Suppressor macrophage treated with lipopolysaccharide for 4 hours (primary cell): ENCODE measurements at regions not wholly inside any gene's neighbourhood (a gene's known extent, or its start where the extent isn't known, plus 50 kb on each side); places are given as distances from the start of the nearest gene placed in this dataset.

ENCODE experiments used
- DNase-seq: peaks from one replicate; pipeline ENCODE4 v3.0.0-alpha.2; 2020

DNA sequence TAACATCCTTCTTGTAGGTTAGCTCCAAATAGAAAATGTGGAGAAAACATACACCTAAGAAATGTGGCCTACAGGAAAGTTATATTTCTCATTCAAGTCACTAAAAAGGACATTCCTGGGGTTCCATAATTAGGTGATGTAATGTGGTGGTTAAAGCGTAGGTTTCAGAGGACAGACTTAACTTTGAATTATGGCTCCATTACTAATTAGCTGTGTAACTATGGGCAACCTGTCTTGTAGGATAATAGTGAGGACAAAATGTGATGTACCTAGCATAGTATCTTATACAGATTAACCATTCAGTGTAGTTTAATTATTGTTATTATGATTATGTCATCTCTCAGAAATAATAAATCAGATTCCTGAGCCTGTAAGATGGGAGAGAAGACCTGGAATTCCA lies 602.5 kb downstream of the TSN start:
- no peak for DNase-seq

DNA sequence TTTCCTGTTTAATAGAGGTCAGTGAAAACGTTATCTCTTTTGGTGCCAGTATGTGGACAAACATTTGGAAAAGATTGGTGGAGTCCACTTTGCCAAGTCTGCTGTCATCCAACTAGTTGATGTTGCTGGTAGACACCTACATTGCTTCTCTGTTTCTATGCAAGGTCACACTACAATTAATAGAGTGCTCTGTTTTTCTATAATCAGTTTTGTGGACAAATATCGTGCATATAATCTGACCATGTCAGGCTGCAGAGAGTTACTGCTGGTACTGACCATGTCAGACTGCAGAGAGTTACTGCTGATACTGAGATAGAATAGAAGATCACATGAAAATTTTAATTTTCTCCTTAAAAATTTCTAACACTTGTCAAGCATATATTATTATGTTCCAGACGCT lies 603.3 kb downstream of the TSN start:
- no peak for DNase-seq

DNA sequence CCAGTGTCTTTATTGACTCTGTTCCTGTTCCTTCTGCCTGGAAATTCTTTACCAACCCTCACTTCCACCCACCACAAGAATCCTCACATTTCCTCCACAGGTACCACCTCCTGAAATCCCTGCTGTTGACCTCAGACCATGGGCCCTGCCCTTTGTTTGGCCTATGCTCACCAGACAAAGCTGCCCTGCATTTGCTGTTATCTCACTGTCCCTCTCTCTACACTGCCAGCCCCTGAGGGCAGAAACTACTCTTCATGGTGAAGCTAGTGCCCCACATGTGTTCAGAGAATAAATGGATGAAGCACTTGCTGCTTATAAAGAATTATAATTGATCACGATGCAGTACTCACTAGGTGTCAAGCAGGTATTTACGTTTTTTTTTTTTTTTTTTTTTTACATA lies 608.4 kb downstream of the TSN start:
- no peak for DNase-seq

DNA sequence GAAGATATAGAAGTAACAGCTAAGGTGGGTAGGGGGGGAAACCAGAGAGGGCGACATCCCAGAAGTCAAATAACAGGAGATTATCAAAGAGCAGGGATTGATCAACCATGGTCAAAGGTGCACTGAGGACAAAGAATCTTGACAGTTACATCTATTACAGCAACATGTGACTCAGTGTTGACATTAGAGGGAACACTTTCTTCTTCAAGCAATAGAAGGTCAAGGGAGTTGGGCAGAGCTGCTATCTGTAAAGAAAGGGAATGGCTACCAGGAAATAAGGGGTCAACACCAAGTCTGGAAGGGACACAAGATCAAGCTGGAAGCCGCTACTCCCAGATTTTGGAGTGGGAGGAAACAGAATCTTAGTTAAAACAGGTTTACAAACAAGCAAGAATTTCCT lies 611.0 kb downstream of the TSN start:
- DNase-seq = no peak

DNA sequence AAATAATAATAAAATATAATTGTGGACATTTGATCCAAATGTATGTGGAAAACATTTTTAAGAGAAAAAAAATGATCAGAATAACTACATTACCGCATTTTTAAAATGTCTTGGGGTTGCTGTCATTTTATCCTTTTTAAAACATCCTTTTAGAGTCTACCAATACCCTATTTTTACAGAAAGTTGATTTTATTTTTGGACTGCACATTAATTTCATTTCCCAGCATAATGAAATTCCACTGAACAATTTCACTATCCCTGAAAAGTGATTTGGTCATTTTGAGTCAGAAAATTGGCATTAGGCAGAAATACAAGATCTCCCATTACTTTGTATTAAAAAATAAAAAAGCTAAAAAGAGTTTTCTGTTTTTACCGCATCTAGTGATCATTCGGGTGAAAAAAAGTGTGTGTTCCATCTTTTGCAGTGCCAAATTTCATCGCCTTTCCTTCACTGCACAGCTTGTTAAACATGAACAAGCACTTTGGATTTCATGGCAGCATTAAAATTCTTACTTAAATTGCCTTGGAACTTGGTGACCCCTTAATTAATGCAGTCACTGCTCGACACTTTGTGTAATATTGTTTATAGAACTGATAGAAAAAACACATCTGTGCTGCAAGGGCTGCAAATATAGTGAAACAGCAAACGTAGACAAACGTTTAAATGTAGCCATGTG lies 611.7 kb downstream of the TSN start:
- DNase-seq = no peak

DNA sequence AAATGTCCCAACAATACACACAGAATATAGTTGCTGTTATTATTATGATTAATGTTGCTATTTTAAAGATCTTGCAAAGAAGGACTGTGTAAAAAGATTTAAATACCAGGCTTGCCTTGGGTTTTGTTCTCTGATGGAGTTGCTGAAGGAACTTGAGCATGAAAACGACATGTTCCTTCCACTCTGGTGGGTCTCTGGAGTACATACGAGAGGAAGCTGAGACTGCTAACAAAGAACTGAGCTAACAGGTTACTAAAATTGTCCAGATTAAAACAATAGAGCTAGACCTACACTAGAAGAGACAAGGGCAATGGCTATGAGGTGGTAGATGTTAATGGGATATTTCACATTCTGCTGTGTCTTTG lies 612.2 kb downstream of the TSN start:
- no peak for DNase-seq

DNA sequence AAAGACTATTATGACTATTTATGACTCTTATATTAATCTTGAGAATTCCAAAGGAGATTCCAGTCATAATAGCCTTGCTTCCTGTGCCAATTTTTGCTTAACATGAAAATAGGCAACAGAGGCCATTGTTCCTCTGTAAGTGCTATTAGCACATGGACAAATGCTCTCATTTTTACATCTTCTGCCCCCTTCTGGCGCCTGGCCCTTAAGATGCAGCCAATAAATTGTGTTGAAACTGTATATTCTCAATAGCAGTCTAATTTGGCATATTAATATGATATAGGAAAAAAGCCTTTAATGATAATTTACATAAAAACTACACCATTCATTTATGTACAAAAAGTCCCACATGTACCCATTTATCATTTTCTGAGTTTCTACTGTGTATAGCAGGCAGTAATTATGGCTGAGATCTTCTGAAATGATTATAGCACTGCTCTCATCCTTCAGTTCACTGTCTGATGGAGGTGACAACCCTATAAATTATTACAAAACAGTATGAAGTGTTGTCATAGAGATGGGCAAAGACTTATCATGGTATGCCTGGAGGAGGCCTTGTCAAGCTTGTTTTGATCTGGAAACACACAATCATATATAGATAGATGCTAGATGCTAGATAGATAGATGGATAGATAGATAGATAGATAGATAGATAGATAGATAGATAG lies 613.3 kb downstream of the TSN start:
- DNase-seq = no peak

DNA sequence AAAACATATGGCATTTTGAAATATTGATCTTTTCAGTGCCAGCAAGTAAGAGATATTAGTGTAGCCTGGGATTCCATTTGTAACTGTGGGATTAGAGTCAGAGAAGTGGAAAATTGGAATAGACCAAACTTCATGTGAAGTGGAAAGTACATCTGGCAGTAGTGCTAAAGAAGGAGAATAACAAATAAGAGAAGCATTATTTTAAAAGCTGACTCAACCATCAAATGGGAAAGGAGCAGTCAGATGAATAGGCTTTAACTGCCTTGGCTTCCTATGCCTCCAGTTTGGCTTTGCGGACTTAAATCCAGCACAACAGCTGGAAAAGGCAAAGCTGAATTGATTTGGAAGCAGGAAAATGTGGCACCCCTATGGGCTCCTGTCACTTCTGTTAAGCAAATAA lies 623.1 kb downstream of the TSN start:
- no peak for DNase-seq

DNA sequence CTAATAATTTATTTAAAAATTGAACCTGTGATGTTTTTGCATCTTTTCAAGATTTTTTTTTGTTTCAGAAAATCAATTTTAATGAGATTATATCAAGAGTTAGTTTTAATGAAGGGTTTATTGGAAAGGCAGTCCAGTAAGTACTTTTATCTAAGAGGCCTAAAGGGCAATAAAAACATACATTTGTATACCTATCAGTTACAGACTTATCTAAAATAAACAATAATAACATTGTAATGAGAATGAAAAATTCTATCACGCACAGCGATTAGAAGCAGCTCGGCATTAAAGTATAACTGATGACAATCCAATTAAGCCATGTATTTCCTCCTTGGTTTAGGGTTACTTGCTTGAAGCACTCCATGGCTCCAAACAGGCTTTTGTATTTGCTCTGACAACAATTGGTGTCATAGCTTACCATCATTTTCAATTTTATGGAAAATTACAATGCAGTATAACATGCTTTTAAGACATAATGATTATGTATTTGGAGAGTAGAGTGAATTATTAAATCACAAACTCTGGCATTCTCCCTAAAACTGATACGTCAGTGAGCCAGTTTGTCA lies 629.4 kb downstream of the TSN start:
- no peak for DNase-seq

DNA sequence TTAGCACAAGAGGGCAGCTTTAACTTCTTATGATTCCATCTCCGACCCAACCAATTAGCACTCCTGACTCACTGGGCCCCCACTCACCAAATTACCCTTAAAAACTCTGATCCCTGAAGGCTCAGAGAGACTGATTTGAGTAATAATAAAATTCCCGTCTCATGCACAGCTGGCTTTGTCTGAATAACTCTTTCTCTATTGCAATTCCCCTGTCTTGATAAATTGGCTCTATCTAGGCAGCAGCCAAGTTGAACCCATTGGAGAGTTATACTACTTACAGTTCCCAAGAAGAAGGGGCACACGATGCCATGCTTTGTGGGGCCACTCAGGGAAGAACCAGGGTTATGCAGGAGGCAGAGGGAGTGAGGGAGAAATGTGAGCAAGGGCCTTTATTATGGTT lies 632.8 kb downstream of the TSN start:
- no peak for DNase-seq

DNA sequence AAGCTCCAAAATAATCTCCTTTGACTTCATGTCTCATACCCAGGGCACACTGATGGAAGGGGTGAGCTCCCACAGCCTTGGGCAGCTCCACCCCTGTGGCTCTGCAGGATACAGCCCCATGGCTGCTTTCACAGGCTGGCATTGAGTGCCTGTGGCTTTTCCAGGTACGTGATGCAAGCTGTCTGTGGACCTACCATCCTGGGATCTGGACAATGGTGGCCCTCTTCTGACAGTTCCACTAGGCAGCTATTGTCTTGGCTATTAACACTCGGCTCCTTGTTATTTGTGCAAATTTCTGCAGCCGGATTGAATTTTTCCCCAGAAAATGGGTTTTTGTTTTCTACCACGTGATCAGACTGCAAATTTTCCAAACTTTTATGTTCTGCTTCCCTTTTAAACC lies 634.2 kb downstream of the TSN start:
- no peak for DNase-seq

DNA sequence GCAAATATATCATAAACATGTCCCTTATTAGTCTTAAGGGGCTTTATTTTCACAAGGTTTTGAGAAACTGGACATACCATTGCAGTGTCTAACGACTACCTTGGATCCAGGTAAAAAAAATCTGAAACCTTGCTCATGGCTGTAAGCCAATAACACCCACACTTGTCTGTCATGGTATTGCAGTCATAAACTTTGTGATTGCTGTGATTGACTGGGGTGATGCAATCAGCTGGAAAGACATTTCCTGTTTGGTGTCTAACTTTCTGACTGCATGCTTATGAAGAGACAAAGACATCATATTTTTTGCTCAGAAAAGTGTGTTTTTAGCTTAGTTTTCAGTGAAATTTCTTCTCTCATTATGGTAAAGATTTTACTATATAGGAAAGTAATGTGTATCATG lies 635.0 kb downstream of the TSN start:
- DNase-seq = no peak

DNA sequence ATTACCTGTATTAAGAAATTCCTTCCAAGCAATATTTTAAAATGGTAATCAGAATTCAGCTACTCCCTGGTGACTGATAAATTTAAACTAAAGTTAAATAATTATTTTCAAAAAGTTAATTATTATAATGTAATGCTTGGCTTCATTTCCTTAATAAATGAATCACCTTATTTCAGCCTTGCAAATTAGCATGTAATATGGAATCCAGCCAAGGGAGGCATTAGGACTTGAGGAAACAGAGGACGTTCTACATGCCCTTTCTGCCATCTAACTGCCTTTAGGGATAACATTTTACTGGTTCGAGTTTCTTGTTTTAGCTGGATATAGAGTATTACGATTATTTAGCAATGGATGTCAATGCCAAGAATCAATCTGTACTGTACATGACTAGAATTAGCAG lies 636.3 kb downstream of the TSN start:
- no peak for DNase-seq

DNA sequence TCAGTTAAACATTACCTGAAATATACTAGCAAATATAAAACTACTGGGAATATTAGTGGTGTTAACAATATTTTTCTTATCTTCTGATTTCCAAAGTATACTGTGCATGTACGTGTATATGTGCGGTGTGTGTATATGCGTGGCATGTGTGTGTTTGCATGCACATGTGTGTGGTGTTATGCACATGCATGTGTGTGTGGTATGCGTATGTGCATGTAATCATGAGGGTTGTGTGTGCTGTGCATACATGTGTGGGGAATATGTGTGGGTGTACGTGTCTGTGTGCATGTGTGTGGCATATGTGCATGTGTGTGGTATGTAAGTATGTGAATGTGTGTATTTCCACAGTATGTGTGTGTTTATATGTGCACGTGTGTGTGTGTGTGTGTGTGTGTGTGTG lies 640.2 kb downstream of the TSN start:
- DNase-seq = no peak

DNA sequence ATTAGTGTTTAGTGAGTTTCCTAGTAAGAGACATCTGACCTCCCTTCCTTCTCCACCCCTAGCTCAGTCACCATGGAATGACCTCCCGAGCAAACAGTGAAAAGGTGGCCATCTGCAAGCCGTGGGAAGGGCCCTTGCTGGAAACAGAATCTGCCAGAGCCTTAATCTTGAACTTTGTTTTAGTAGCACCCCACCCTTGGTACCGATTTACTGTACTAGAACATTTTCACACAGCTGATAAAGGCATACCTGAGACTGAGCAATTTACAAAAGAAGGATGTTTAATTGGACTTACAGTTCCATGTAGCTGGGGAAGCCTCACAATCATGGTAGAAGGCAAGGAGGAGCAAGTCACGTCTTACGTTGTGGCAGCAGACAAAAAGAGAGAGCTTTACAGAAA lies 655.8 kb downstream of the TSN start:
- DNase-seq = no peak

DNA sequence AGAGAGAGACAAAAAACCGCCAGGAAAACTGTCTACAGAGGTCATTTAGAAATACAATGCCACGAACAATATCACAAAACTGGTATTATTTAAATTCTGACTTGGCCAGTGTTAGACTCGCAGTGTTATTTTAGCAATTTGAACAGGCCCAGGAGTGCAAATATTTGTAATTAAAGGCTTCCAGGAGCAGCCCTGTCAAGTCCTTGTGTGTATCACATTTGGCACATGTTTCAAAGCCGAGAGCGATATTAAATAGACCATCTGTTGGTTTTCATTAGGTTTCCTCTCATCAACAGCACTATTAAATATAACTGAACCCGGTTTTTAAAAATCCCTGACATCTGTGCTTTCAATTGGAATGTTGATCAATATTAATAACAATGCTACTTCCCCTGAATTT lies 656.9 kb downstream of the TSN start:
- no peak for DNase-seq

DNA sequence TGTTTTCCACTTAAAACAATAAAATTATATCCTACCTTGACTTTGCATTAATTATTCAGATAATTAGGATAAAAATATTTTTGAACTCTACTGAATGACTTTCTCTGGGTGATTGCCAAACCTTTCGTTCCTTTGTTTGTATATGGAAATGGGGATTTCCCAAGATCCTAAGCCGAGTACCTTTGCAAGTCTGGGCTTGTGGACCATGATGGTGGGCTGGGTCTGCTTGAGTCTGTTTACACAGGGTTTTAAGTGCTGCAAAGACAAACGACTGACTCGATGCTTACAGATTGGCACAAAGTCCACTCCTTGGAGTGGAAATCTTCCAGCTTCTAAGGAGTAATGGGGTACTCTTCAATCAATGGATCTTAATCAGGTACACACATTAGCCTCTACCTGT lies 659.5 kb downstream of the TSN start:
- DNase-seq = no peak

DNA sequence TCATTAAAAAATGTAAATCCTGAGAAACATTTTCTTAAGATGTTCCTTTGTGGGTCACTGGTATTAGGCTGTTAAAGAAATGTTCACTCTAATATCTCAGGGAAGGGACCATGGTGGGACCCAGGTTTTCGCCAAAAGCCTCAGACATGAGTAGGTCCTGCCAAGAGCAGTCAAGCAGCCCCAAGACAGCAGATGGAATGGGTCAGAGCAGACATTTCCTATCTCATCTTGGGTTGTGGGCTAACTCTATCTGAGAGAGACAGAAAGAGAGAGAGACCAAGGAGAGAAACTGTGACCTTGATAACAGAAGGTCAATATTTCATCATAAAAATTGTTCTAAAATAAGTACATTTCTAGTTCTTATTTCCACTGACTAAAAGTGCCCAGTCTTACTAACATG lies 661.7 kb downstream of the TSN start:
- no peak for DNase-seq

DNA sequence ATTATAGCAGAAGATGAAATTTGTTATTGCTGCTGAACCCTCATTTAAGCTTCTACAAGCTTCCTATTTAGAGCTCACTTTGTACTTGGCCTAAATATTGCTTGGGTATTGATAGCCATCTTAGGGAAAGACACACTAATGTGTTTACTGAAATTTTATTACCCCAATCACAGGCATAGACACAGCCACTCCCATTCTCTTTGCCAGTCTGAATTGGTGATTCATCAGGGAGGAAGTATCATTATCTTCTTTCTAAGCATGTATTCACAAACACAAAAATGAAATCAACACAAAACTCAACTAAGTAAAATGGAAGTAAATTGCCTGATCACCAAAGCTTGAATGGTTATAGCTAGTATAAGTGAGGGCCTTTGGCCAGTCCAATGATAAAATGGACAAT lies 666.3 kb downstream of the TSN start:
- DNase-seq = no peak

DNA sequence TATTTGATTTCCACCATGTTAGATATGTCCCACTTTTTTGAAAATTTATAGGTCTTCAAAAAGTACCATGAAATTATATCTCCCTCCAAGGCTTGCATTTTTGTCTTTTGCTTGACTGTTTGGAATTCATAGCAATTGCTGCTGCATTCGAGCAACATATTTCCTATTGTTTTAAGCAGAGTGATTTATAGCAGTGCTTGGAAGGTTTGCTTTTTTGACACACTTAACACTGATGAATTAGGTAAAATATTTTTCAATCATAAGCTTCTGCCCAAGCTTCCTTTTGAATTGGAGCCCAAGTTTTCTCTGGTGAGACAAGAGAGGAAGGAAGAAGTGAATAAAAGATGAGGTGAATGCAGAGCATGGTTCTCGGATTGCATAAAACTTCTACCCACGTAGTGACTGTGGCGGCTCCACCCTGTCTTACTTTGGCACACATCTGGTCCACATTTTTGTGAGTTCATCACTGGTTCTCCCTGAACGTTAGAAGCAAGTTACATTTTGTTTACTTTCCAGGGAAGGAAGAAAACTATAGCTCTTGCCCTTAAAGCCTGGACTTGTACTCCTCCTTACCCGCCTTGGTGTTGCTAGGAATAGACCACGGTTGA lies 667.0 kb downstream of the TSN start:
- no peak for DNase-seq

DNA sequence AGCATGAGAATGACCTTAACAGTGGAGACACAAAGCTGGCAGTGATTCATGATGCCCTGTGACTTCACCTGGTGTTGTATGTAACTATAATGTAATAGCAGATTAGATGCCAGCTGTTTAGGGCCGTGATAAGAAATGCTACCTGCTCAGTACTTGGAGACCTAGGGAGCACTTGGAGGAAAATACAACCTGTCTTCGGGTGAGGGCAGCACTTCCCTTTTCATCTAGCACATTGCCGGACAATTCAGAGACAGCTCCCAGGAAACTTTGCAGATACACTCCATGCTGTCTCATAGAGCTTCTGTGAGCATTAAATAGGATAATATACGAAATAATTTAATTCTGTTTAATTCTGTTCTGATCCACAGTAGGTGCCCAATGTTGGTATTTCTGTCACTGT lies 668.5 kb downstream of the TSN start:
- DNase-seq = no peak

DNA sequence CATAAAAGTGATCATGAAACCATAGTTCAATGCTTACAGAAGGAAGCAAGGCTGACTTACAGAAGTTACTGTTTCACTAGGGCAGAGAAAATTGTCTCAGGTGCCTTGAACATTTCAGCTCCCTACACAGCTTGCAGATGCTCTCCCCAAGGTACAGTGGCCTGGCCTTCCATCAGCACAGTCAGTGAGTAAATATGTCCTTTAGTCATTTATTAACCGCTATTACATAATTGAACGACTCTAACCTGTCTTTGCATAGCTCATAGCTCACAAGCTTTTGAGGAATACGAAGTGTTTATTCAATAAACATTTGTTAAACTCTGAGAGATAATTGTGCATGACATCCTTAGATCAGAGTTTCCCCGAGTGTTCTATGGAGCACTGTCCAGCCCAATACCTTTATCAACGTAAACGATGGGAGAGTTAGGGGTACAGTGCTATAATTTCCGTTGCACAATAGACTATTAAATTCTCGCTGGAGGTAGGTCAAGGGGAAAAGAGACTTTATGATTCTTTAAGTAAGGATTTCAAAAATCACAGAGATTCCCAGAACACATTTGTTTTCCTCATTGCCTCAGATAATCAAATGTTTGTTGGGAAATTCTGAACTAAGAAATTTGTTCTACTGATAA lies 677.8 kb downstream of the TSN start:
- DNase-seq = no peak

DNA sequence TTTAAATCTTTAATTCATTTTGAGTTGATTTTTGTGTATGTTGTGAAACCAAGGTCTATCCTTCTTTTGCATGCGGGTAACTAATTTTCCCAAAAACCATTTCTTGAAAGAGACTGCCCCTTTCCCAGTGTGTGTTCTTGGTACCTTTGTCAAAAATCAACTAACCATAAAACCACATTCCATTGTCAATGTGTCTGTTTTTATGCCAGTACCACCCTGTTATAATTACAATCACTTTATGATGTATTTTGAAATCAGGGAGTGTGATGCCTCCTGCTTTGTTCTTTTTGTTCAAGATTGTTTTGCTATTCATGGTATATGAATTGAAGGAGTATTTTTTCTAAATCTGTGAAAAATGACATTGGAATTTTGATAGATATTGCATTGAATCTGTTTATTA lies 689.6 kb downstream of the TSN start:
- no peak for DNase-seq

DNA sequence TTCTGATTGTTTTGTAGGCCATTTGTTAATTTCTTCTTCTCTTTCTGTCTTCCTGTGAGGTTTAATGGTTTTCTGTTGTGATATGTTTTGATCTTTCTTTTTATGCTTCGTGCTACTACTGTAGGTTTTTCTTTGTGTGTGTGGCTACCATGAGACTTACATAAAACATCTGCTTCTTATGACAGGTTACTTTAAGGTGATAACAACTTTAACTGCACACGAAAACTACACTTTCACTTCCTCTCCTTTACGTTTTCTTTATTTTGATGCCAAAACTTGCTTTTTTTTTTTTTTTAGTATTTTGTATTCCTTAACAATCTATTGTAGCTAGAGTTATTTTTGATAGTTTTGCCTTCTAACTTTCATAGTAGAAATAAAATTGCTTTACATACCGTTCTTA lies 691.3 kb downstream of the TSN start:
- DNase-seq = no peak
